Parathyroid adenoma (tissue), 2 donors: ENCODE measurements at regions not wholly inside any gene's neighbourhood (a gene's known extent, or its start where the extent isn't known, plus 50 kb on each side); places are given as distances from the start of the nearest gene placed in this dataset.

Experiments used
- H2AFZ ChIP-seq: fragments of 300-600 bp; sonication (generic); one replicate; pipeline ENCODE4 v1.7.0; 2017; ENCODE audit warnings: antibody characterized with exemption, mild to moderate bottlenecking
- H3K27ac ChIP-seq: fragments of 300-600 bp; sonication (generic); one replicate; pipeline ENCODE4 v1.7.0; 2017
- H3K27me3 ChIP-seq: fragments of 300-600 bp; sonication (generic); one replicate; pipeline ENCODE4 v1.7.0; 2017; ENCODE audit warnings: low read length; ENCODE audit not compliant: control insufficient read depth, insufficient read depth
- H3K36me3 ChIP-seq: fragments of 300-600 bp; sonication (generic); one replicate; pipeline ENCODE4 v1.7.0; 2017; ENCODE audit warnings: low read length; ENCODE audit not compliant: control insufficient read depth, insufficient read depth
- H3K4me1 ChIP-seq: fragments of 300-600 bp; sonication (generic); one replicate; pipeline ENCODE4 v1.7.0; 2017; ENCODE audit warnings: control low read depth
- H3K4me2 ChIP-seq: fragments of 300-600 bp; sonication (generic); one replicate; pipeline ENCODE4 v1.7.0; 2017; ENCODE audit warnings: low read length
- H3K4me3 ChIP-seq: fragments of 300-600 bp; sonication (generic); one replicate; pipeline ENCODE4 v1.7.0; 2017; ENCODE audit warnings: low read depth, low read length
- H3K79me2 ChIP-seq: fragments of 300-600 bp; sonication (generic); one replicate; pipeline ENCODE4 v1.7.0; 2017; ENCODE audit warnings: control low read depth
- H3K9ac ChIP-seq: fragments of 300-600 bp; sonication (generic); one replicate; pipeline ENCODE4 v1.7.0; 2017; ENCODE audit warnings: mild to moderate bottlenecking
- H3K9me3 ChIP-seq: fragments of 300-600 bp; sonication (generic); one replicate; pipeline ENCODE4 v1.7.0; 2017; ENCODE audit warnings: low read length; ENCODE audit not compliant: control insufficient read depth
- CTCF ChIP-seq: fragments of 300-600 bp; sonication (generic); IDR thresholded peaks from one replicate; pipeline ENCODE4 v1.7.0; 2017; ENCODE audit warnings: antibody characterized with exemption, mild to moderate bottlenecking
- donor health status: primary hyperparathyroidism.

- Histone ChIP-seq H3K27me3 (no peaks in the 10 kb centered on the region), H3K36me3 (no peaks in the 10 kb centered on the region), H3K4me3 (no peak overlapping the region), H3K27ac (no peak overlapping the region), H2AFZ (no peak overlapping the region), H3K79me2 (no peaks in the 10 kb centered on the region), H3K4me2 (no peak overlapping the region), H3K9ac (no peak overlapping the region), H3K9me3 (no peaks in the 10 kb centered on the region), H3K4me1 (no peaks in the 10 kb centered on the region)
- TF ChIP-seq CTCF, result no peak
Measured at GRCh38 chr7:94067506-94067905, 63.4 kb upstream of the BET1 start.

- H2AFZ ChIP-seq, result no peak overlapping the region
- TF ChIP-seq CTCF, result no peak
- H3K9ac ChIP-seq, result no peak overlapping the region
- H3K4me2 ChIP-seq, result no peak overlapping the region
- no peak overlapping the region for H3K27ac ChIP-seq
- no peaks in the 10 kb centered on the region for H3K4me1 ChIP-seq
- no peaks in the 10 kb centered on the region for H3K9me3 ChIP-seq
- H3K4me3 ChIP-seq, result no peak overlapping the region
- H3K27me3 ChIP-seq, result no peaks in the 10 kb centered on the region
- H3K36me3 ChIP-seq, result no peaks in the 10 kb centered on the region
- no peaks in the 10 kb centered on the region for H3K79me2 ChIP-seq
Measured at GRCh38 chr7:94069162-94069739, 65.1 kb upstream of the BET1 start.

- Histone ChIP-seq H3K9me3 (no peaks in the 10 kb centered on the region), H3K4me2 (no peak overlapping the region), H3K79me2 (no peaks in the 10 kb centered on the region), H3K27ac (no peak overlapping the region), H3K4me1 (no peaks in the 10 kb centered on the region), H3K9ac (no peak overlapping the region), H3K4me3 (no peak overlapping the region), H2AFZ (no peak overlapping the region), H3K27me3 (no peaks in the 10 kb centered on the region), H3K36me3 (no peaks in the 10 kb centered on the region)
- no peak for TF ChIP-seq CTCF
Measured at GRCh38 chr7:94080551-94080950, 76.4 kb upstream of the BET1 start.

- H2AFZ ChIP-seq, result no peak overlapping the region
Measured at GRCh38 chr7:94082126-94082525, 78.0 kb upstream of the BET1 start.

More at GRCh38 chr7:94082126-94082525, 78.0 kb upstream of the BET1 start:
- no peak overlapping the region for H3K27ac ChIP-seq
- no peaks in the 10 kb centered on the region for H3K36me3 ChIP-seq
- no peak overlapping the region for H3K9ac ChIP-seq
- no peak overlapping the region for H3K4me3 ChIP-seq
- H3K79me2 ChIP-seq, result no peaks in the 10 kb centered on the region
- H3K4me1 ChIP-seq, result no peaks in the 10 kb centered on the region
- no peak for TF ChIP-seq CTCF
- H3K4me2 ChIP-seq, result no peak overlapping the region
- H3K27me3 ChIP-seq, result no peaks in the 10 kb centered on the region
- H3K9me3 ChIP-seq, result no peaks in the 10 kb centered on the region
